ENCODE measurements at regions not wholly inside any gene's neighbourhood (a gene's known extent, or its start where the extent isn't known, plus 50 kb on each side); places are given as distances from the start of the nearest gene placed in this dataset.

DNA sequence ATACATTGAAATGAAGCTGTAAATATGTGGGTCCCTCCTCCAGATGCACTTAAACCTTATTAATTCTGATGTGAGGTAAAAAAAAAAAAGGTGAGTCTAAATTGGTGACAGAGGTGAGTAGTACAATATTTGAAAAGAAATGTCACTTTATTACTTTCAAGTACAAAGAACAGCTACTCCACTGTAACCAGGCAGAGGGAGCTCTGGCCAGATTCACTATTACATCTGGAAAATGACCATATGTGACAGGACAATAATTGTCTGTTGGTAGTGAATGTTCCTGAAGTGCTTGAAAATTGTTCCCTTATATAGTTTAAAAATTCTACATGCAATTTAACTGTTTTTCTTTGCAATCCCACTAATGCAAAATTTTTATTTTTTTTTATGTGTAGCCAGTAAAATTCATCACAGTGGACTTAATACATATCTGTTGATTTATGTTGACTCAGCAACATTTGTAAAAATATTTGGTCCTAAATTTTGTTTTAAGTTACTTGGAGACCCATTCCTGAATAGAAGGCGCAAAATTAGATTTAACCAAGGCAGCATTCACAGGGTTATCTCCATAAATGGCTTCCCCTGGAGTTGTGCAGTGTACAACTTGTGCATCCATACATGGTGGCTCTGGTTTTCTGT is 231.9 kb upstream of the TBC1D5 start:
- Histone ChIP-seq H4K91ac (ENCODE audit: low read length) (no peak overlapping the region), H2BK12ac (ENCODE audit: low read length in 2 of 2) (no peak overlapping the region), H3K27ac (ENCODE audit: low read length, poor library complexity, severe bottlenecking) (no peak overlapping the region), H4K8ac (ENCODE audit: low read length) (no peak overlapping the region), H3K4me2 (ENCODE audit: low read length, poor library complexity, severe bottlenecking) (no peak overlapping the region), H3K79me1 (replicated peaks; ENCODE audit: low read length, poor library complexity, severe bottlenecking) (no peaks in the 10 kb centered on the region), H2AK5ac (ENCODE audit: low read length, severe bottlenecking) (no peak overlapping the region), H2AFZ (ENCODE audit: low read depth, low read length) (no peak overlapping the region), H3K23ac (ENCODE audit: low read length in 2 of 2) (no peak overlapping the region), H2BK120ac (ENCODE audit: low read depth, low read length) (no peak overlapping the region), H2BK15ac (ENCODE audit: low read depth, poor library complexity, severe bottlenecking) (no peak overlapping the region), H3K4me1 (ENCODE audit: control insufficient read depth, insufficient read depth, low read depth, low read length) (no peaks in the 10 kb centered on the region), H3K36me3 (ENCODE audit: control insufficient read depth in 1 of 2, insufficient read depth in 2 of 2, low read depth in 1 of 2, low read length in 2 of 2) (no peaks in the 10 kb centered on the region), H2BK5ac (ENCODE audit: low read depth, low read length, poor library complexity, severe bottlenecking) (no peak overlapping the region), H3K4ac (ENCODE audit: low read depth in 1 of 2, low read length in 2 of 2) (no peak overlapping the region), H3K14ac (ENCODE audit: low read length in 2 of 2) (no peak overlapping the region), H3K9me3 (ENCODE audit: control insufficient read depth, low read length) (no peaks in the 10 kb centered on the region), H3K4me3 (ENCODE audit: insufficient read depth in 1 of 2, low read depth in 1 of 2, low read length in 2 of 2) (no peak overlapping the region), H3K9ac (ENCODE audit: low read length) (no peak overlapping the region), H3K27me3 (ENCODE audit: control insufficient read depth in 1 of 2, insufficient read depth in 1 of 2, low read length in 2 of 2) (no peaks in the 10 kb centered on the region), H3K18ac (ENCODE audit: low read depth in 1 of 2, low read length in 2 of 2) (no peak overlapping the region)
- WGBS = 92% methylated on average over 1 of the region's 1 CpG
- DNase-seq = no peak

DNA sequence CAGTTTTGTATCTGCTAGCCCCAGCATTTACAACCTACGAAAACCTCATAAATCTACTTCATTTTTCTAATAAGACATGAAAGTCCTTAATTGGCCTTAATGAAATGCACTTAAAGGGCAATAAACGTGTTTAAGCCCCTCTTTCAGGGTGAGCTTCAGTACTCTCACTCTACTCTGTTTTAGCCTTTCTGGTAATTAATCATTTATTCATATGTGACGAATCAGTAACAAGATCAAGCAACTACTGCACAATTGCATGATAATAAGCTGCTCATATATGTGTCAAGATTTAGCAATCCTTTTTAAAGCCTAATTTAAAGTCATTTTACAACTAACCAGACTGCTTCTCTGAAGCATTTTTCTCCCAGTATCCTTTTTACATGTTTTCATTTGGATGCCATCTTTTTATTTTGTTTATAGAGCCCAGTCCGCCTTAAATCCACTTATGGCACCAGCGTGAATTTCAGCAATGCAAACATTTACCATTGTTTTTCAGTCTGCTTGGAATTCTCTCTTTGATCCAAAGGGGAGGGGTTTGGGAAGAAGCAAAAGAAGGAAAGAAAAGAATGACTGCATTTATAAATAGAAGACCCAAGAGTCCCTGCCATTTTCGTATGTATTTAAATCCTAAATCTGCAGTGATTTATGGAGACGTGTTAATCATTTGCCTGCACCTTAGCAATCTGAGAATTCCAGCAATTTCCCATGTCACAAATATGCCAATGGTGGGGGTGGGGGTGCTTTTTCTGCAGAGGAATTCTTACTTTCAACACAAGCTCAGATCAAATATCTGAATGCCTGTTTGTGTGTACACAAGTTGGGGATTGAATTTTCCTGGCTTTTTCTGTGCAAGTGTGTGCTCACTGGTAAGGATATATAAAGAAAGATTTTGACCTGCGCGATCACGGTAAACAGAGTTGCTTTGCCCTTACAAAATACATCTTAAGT is 230.8 kb upstream of the TBC1D5 start:
- H3K23ac ChIP-seq (ENCODE audit: low read length in 2 of 2) = no peak overlapping the region
- WGBS = 60% methylated on average over 10 of the region's 10 CpGs
- H3K27ac ChIP-seq (ENCODE audit: low read length, poor library complexity, severe bottlenecking) = peak overlapping the region; percentile 57
- H3K4ac ChIP-seq (ENCODE audit: low read depth in 1 of 2, low read length in 2 of 2) = no peak overlapping the region
- no peaks in the 10 kb centered on the region for H3K27me3 ChIP-seq (ENCODE audit: control insufficient read depth in 1 of 2, insufficient read depth in 1 of 2, low read length in 2 of 2)
- no peak overlapping the region for H3K14ac ChIP-seq (ENCODE audit: low read length in 2 of 2)
- no peak overlapping the region for H2BK15ac ChIP-seq (ENCODE audit: low read depth, poor library complexity, severe bottlenecking)
- H2BK5ac ChIP-seq (ENCODE audit: low read depth, low read length, poor library complexity, severe bottlenecking) = no peak overlapping the region
- no peak overlapping the region for H3K18ac ChIP-seq (ENCODE audit: low read depth in 1 of 2, low read length in 2 of 2)
- no peaks in the 10 kb centered on the region for H3K79me1 ChIP-seq (replicated peaks; ENCODE audit: low read length, poor library complexity, severe bottlenecking)
- no peak overlapping the region for H2BK12ac ChIP-seq (ENCODE audit: low read length in 2 of 2)
- no peak overlapping the region for H2BK120ac ChIP-seq (ENCODE audit: low read depth, low read length)
- no peaks in the 10 kb centered on the region for H3K9me3 ChIP-seq (ENCODE audit: control insufficient read depth, low read length)
- no peak overlapping the region for H3K9ac ChIP-seq (ENCODE audit: low read length)
- peak overlapping the region; percentile 34 for H3K4me2 ChIP-seq (ENCODE audit: low read length, poor library complexity, severe bottlenecking)
- no peak overlapping the region for H2AFZ ChIP-seq (ENCODE audit: low read depth, low read length)
- no peak overlapping the region for H3K4me3 ChIP-seq (ENCODE audit: insufficient read depth in 1 of 2, low read depth in 1 of 2, low read length in 2 of 2)
- H2AK5ac ChIP-seq (ENCODE audit: low read length, severe bottlenecking) = no peak overlapping the region
- H3K4me1 ChIP-seq (ENCODE audit: control insufficient read depth, insufficient read depth, low read depth, low read length) = no peaks in the 10 kb centered on the region
- H4K91ac ChIP-seq (ENCODE audit: low read length) = no peak overlapping the region
- no peaks in the 10 kb centered on the region for H3K36me3 ChIP-seq (ENCODE audit: control insufficient read depth in 1 of 2, insufficient read depth in 2 of 2, low read depth in 1 of 2, low read length in 2 of 2)
- H4K8ac ChIP-seq (ENCODE audit: low read length) = no peak overlapping the region
- no peak for DNase-seq

DNA sequence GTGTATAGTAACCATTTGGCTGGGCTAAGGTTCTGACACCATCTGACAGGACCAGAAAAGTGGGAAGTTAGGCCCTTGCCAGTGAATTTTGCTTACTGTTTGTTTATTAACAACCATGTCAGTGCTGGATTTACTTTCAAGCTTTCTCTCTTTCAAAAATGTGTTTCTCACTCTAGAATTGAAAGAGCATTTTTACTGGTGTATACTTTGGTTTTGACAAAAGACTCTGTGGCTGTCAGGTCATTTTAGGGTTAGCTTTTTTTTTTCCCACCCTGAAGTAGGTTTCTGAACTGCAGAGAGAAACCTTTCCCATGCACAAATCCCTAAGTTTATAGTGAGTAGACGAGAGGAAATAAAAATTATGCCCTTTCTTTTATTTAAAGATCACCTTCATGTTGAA is 230.0 kb upstream of the TBC1D5 start:
- Histone ChIP-seq H3K4me3 (ENCODE audit: insufficient read depth in 1 of 2, low read depth in 1 of 2, low read length in 2 of 2) (no peak overlapping the region), H3K4me2 (ENCODE audit: low read length, poor library complexity, severe bottlenecking) (no peak overlapping the region), H3K27me3 (ENCODE audit: control insufficient read depth in 1 of 2, insufficient read depth in 1 of 2, low read length in 2 of 2) (no peaks in the 10 kb centered on the region)

DNA sequence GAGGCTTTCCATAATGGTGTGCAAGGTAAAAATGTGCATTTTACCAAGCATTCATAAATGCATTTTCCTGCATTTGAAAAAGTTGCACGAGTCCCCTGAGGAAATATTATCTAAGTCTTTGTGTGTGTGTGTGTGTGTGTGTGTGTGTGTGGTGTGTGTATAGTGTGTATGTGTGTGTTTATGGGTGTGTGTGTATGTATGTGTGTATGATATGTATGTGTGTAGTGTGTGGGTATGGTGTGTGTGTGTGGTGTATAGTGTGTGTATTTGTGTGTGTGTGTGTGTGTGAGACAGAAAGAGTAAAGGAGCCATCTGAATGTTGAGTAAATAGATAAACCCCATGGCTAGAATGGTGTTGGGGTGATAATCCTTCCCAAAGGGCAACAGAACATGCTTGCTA is 229.6 kb upstream of the TBC1D5 start:
- Histone ChIP-seq H2BK12ac (ENCODE audit: low read length in 2 of 2) (no peak overlapping the region), H4K8ac (ENCODE audit: low read length) (no peak overlapping the region), H2AFZ (ENCODE audit: low read depth, low read length) (no peak overlapping the region), H3K4me3 (ENCODE audit: insufficient read depth in 1 of 2, low read depth in 1 of 2, low read length in 2 of 2) (no peak overlapping the region), H3K9ac (ENCODE audit: low read length) (no peak overlapping the region), H4K91ac (ENCODE audit: low read length) (no peak overlapping the region), H2BK120ac (ENCODE audit: low read depth, low read length) (no peak overlapping the region), H2AK5ac (ENCODE audit: low read length, severe bottlenecking) (no peak overlapping the region), H3K36me3 (ENCODE audit: control insufficient read depth in 1 of 2, insufficient read depth in 2 of 2, low read depth in 1 of 2, low read length in 2 of 2) (no peaks in the 10 kb centered on the region), H3K9me3 (ENCODE audit: control insufficient read depth, low read length) (no peaks in the 10 kb centered on the region), H3K4me1 (ENCODE audit: control insufficient read depth, insufficient read depth, low read depth, low read length) (no peaks in the 10 kb centered on the region), H2BK5ac (ENCODE audit: low read depth, low read length, poor library complexity, severe bottlenecking) (no peak overlapping the region), H3K14ac (ENCODE audit: low read length in 2 of 2) (no peak overlapping the region), H3K4me2 (ENCODE audit: low read length, poor library complexity, severe bottlenecking) (no peak overlapping the region), H3K23ac (ENCODE audit: low read length in 2 of 2) (no peak overlapping the region), H3K27ac (ENCODE audit: low read length, poor library complexity, severe bottlenecking) (no peak overlapping the region), H3K79me1 (replicated peaks; ENCODE audit: low read length, poor library complexity, severe bottlenecking) (no peaks in the 10 kb centered on the region), H3K27me3 (ENCODE audit: control insufficient read depth in 1 of 2, insufficient read depth in 1 of 2, low read length in 2 of 2) (no peaks in the 10 kb centered on the region), H3K4ac (ENCODE audit: low read depth in 1 of 2, low read length in 2 of 2) (no peak overlapping the region), H2BK15ac (ENCODE audit: low read depth, poor library complexity, severe bottlenecking) (no peak overlapping the region), H3K18ac (ENCODE audit: low read depth in 1 of 2, low read length in 2 of 2) (no peak overlapping the region)
- 82% methylated on average over 1 of the region's 1 CpG for WGBS
- DNase-seq = no peak

More for the DNA sequence above, 230.0 kb upstream of the TBC1D5 start:
- Histone ChIP-seq H2AK5ac (ENCODE audit: low read length, severe bottlenecking) (no peak overlapping the region), H3K4ac (ENCODE audit: low read depth in 1 of 2, low read length in 2 of 2) (no peak overlapping the region), H3K27ac (ENCODE audit: low read length, poor library complexity, severe bottlenecking) (no peak overlapping the region), H3K23ac (ENCODE audit: low read length in 2 of 2) (no peak overlapping the region), H3K4me1 (ENCODE audit: control insufficient read depth, insufficient read depth, low read depth, low read length) (no peaks in the 10 kb centered on the region), H4K91ac (ENCODE audit: low read length) (no peak overlapping the region), H2BK12ac (ENCODE audit: low read length in 2 of 2) (no peak overlapping the region), H3K14ac (ENCODE audit: low read length in 2 of 2) (no peak overlapping the region), H3K18ac (ENCODE audit: low read depth in 1 of 2, low read length in 2 of 2) (no peak overlapping the region), H3K9ac (ENCODE audit: low read length) (no peak overlapping the region), H2BK5ac (ENCODE audit: low read depth, low read length, poor library complexity, severe bottlenecking) (no peak overlapping the region), H3K9me3 (ENCODE audit: control insufficient read depth, low read length) (no peaks in the 10 kb centered on the region), H3K36me3 (ENCODE audit: control insufficient read depth in 1 of 2, insufficient read depth in 2 of 2, low read depth in 1 of 2, low read length in 2 of 2) (no peaks in the 10 kb centered on the region), H2AFZ (ENCODE audit: low read depth, low read length) (no peak overlapping the region), H4K8ac (ENCODE audit: low read length) (no peak overlapping the region), H2BK15ac (ENCODE audit: low read depth, poor library complexity, severe bottlenecking) (no peak overlapping the region), H2BK120ac (ENCODE audit: low read depth, low read length) (no peak overlapping the region), H3K79me1 (replicated peaks; ENCODE audit: low read length, poor library complexity, severe bottlenecking) (no peaks in the 10 kb centered on the region)
- WGBS = no CpG with 5 or more reads among the region's 1 CpG
- DNase-seq = no peak

Measured in mesenchymal stem cell (in vitro differentiated cells and primary cell).